ENCODE measurements at regions not wholly inside any gene's neighbourhood (a gene's known extent, or its start where the extent isn't known, plus 50 kb on each side); places are given as distances from the start of the nearest gene placed in this dataset.

GRCh38 chr18:47594621-47595086 lies 335.8 kb downstream of the SMAD2 start:
- TF ChIP-seq, protein P1, sequence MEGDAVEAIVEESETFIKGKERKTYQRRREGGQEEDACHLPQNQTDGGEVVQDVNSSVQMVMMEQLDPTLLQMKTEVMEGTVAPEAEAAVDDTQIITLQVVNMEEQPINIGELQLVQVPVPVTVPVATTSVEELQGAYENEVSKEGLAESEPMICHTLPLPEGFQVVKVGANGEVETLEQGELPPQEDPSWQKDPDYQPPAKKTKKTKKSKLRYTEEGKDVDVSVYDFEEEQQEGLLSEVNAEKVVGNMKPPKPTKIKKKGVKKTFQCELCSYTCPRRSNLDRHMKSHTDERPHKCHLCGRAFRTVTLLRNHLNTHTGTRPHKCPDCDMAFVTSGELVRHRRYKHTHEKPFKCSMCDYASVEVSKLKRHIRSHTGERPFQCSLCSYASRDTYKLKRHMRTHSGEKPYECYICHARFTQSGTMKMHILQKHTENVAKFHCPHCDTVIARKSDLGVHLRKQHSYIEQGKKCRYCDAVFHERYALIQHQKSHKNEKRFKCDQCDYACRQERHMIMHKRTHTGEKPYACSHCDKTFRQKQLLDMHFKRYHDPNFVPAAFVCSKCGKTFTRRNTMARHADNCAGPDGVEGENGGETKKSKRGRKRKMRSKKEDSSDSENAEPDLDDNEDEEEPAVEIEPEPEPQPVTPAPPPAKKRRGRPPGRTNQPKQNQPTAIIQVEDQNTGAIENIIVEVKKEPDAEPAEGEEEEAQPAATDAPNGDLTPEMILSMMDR (IDR thresholded peaks at IDR 0.05) = no peak
- no peak for TF ChIP-seq EZH2 (IDR thresholded peaks at IDR 0.05)
- TF ChIP-seq EZH2phosphoT487 (IDR thresholded peaks at IDR 0.05) = no peak
